BLaER1 treated with 17β-estradiol and CSF1 and Interleukin-3, amounts not matched to agents 10 nM and 100 nM (cell line): ENCODE measurements at regions not wholly inside any gene's neighbourhood (a gene's known extent, or its start where the extent isn't known, plus 50 kb on each side); places are given as distances from the start of the nearest gene placed in this dataset.

Experiments used
- H3K27ac ChIP-seq, 11 experiments: shearing (Covaris generic); formaldehyde crosslinking; 2 replicates each; pipeline ENCODE4 v1.8.1; 2022
- H3K27me3 ChIP-seq, 11 experiments: shearing (Covaris generic); formaldehyde crosslinking; 2 replicates each; pipeline ENCODE4 v1.8.1; 2022
- H3K36me3 ChIP-seq, 11 experiments: shearing (Covaris generic); formaldehyde crosslinking; 2 replicates each; pipeline ENCODE4 v1.8.1; 2022
- H3K4me1 ChIP-seq, 10 experiments: shearing (Covaris generic); formaldehyde crosslinking; 2 replicates each; pipeline ENCODE4 v1.8.1; 2022
- H3K4me2 ChIP-seq, 11 experiments: shearing (Covaris generic); formaldehyde crosslinking; 2 replicates each; pipeline ENCODE4 v1.8.1; 2022
- H3K4me3 ChIP-seq, 10 experiments: shearing (Covaris generic); formaldehyde crosslinking; 2 replicates each; pipeline ENCODE4 v1.8.1; 2022
- H3K9ac ChIP-seq, 11 experiments: shearing (Covaris generic); formaldehyde crosslinking; 2 replicates each; pipeline ENCODE4 v1.8.1; 2022
- H3K9me3 ChIP-seq, 11 experiments: shearing (Covaris generic); formaldehyde crosslinking; replicated peaks in 1 of 11; 2 replicates each; pipeline ENCODE4 v1.8.1; 2022
- H4K20me1 ChIP-seq, 11 experiments: shearing (Covaris generic); formaldehyde crosslinking; 2 replicates each; pipeline ENCODE4 v1.8.1; 2022
- Cebpa-rat ChIP-seq, 11 experiments: shearing (Covaris generic); IDR thresholded peaks; 2 replicates each; pipeline ENCODE4 v1.8.1; 2022

- Histone ChIP-seq H4K20me1 (no peaks in the 10 kb centered on the region), H3K27ac (no peak overlapping the region), H3K27me3 (no peaks in the 10 kb centered on the region), H3K4me3 (no peak overlapping the region), H3K9ac (no peak overlapping the region), H3K9me3 (no peaks in the 10 kb centered on the region), H3K4me2 (no peak overlapping the region), H3K36me3 (no peaks in the 10 kb centered on the region), H3K4me1 (no peaks in the 10 kb centered on the region)
- no peak for TF ChIP-seq Cebpa-rat (IDR thresholded peaks at IDR 0.05)
Measured at GRCh38 chr6:120966321-120966720, 368.0 kb downstream of the TBC1D32 start.

GRCh38 chr6:120965814-120966213 lies 368.5 kb downstream of the TBC1D32 start:
- no peaks in the 10 kb centered on the region for H3K27me3 ChIP-seq
- no peaks in the 10 kb centered on the region for H3K36me3 ChIP-seq
- H4K20me1 ChIP-seq: no peaks in the 10 kb centered on the region
- H3K4me3 ChIP-seq: no peak overlapping the region
- H3K4me1 ChIP-seq: no peaks in the 10 kb centered on the region
- H3K9ac ChIP-seq: no peak overlapping the region
- no peak overlapping the region for H3K27ac ChIP-seq
- no peaks in the 10 kb centered on the region for H3K9me3 ChIP-seq
- TF ChIP-seq Cebpa-rat (IDR thresholded peaks at IDR 0.05): no peak
- no peak overlapping the region for H3K4me2 ChIP-seq

GRCh38 chr6:120960761-120961160 lies 373.5 kb downstream of the TBC1D32 start:
- Histone ChIP-seq H3K4me1 (no peaks in the 10 kb centered on the region), H3K9ac (no peak overlapping the region), H3K36me3 (no peaks in the 10 kb centered on the region), H4K20me1 (no peaks in the 10 kb centered on the region), H3K4me3 (no peak overlapping the region), H3K9me3 (no peaks in the 10 kb centered on the region), H3K4me2 (no peak overlapping the region), H3K27ac (no peak overlapping the region), H3K27me3 (no peaks in the 10 kb centered on the region)
- no peak for TF ChIP-seq Cebpa-rat (IDR thresholded peaks at IDR 0.05)

GRCh38 chr6:120954111-120954510 lies 380.2 kb downstream of the TBC1D32 start:
- H3K4me1 ChIP-seq: no peaks in the 10 kb centered on the region
- H3K36me3 ChIP-seq: no peaks in the 10 kb centered on the region

GRCh38 chr6:120951258-120951657 lies 383.0 kb downstream of the TBC1D32 start:
- no peaks in the 10 kb centered on the region for H3K9me3 ChIP-seq
- no peak overlapping the region for H3K27ac ChIP-seq
- TF ChIP-seq Cebpa-rat (IDR thresholded peaks at IDR 0.05): no peak
- H3K9ac ChIP-seq: no peak overlapping the region
- H3K4me2 ChIP-seq: no peak overlapping the region
- H3K27me3 ChIP-seq: no peaks in the 10 kb centered on the region
- no peaks in the 10 kb centered on the region for H3K4me1 ChIP-seq
- no peak overlapping the region for H3K4me3 ChIP-seq
- no peaks in the 10 kb centered on the region for H3K36me3 ChIP-seq
- no peaks in the 10 kb centered on the region for H4K20me1 ChIP-seq

More at GRCh38 chr6:120954111-120954510, 380.2 kb downstream of the TBC1D32 start:
- Histone ChIP-seq H3K27ac (no peak overlapping the region), H3K9me3 (no peaks in the 10 kb centered on the region), H3K27me3 (no peaks in the 10 kb centered on the region), H3K9ac (no peak overlapping the region), H3K4me3 (no peak overlapping the region), H4K20me1 (no peaks in the 10 kb centered on the region), H3K4me2 (no peak overlapping the region)
- TF ChIP-seq Cebpa-rat (IDR thresholded peaks at IDR 0.05): no peak

- Histone ChIP-seq H3K4me2 (no peak overlapping the region), H3K4me3 (no peak overlapping the region), H3K4me1 (no peaks in the 10 kb centered on the region), H3K27ac (no peak overlapping the region), H3K36me3 (no peaks in the 10 kb centered on the region), H3K9ac (no peak overlapping the region), H4K20me1 (no peaks in the 10 kb centered on the region), H3K9me3 (no peaks in the 10 kb centered on the region), H3K27me3 (no peaks in the 10 kb centered on the region)
- no peak for TF ChIP-seq Cebpa-rat (IDR thresholded peaks at IDR 0.05)
Measured at GRCh38 chr6:120947111-120947510, 387.2 kb downstream of the TBC1D32 start.

GRCh38 chr6:120945905-120946594 lies 388.2 kb downstream of the TBC1D32 start:
- H3K36me3 ChIP-seq: no peaks in the 10 kb centered on the region
- H3K4me1 ChIP-seq: no peaks in the 10 kb centered on the region

GRCh38 chr6:120938876-120939472 lies 395.3 kb downstream of the TBC1D32 start:
- Histone ChIP-seq H3K4me1 (peaks cover 0 to 13% (median 0%) of the 10 kb centered on the region in 10 experiments; a peak in 8 of 20 replicates), H3K4me2 (peak overlapping the region in 4 of 11 experiments; percentile 8 to 53 (median 21); a peak in 3 of 22 replicates), H3K9me3 (no peaks in the 10 kb centered on the region), H3K4me3 (no peak overlapping the region), H4K20me1 (no peaks in the 10 kb centered on the region), H3K36me3 (no peaks in the 10 kb centered on the region), H3K9ac (no peak overlapping the region), H3K27me3 (no peaks in the 10 kb centered on the region), H3K27ac (peak overlapping the region in 2 of 11 experiments; percentile 27 to 54; a peak in 1 of 22 replicates)
- TF ChIP-seq Cebpa-rat (IDR thresholded peaks at IDR 0.05): no peak

More at GRCh38 chr6:120945905-120946594, 388.2 kb downstream of the TBC1D32 start:
- H3K27me3 ChIP-seq: no peaks in the 10 kb centered on the region
- H4K20me1 ChIP-seq: no peaks in the 10 kb centered on the region
- H3K9ac ChIP-seq: no peak overlapping the region
- TF ChIP-seq Cebpa-rat (IDR thresholded peaks at IDR 0.05): no peak
- no peak overlapping the region for H3K4me2 ChIP-seq
- H3K9me3 ChIP-seq: no peaks in the 10 kb centered on the region
- H3K27ac ChIP-seq: no peak overlapping the region
- no peak overlapping the region for H3K4me3 ChIP-seq

GRCh38 chr6:120938164-120938875 lies 396.0 kb downstream of the TBC1D32 start:
- Histone ChIP-seq H3K4me3 (no peak overlapping the region), H3K9ac (no peak overlapping the region)

More at GRCh38 chr6:120938164-120938875, 396.0 kb downstream of the TBC1D32 start:
- H3K36me3 ChIP-seq: no peaks in the 10 kb centered on the region
- H4K20me1 ChIP-seq: no peaks in the 10 kb centered on the region
- 0 out of 22 replicates have a peak overlapping the region, but pooled peaks of 1 of the 11 experiments have one; percentile 53 for H3K4me2 ChIP-seq
- H3K27me3 ChIP-seq: no peaks in the 10 kb centered on the region
- peak overlapping the region in 2 of 11 experiments; percentile 27 to 54; a peak in 1 of 22 replicates for H3K27ac ChIP-seq
- H3K4me1 ChIP-seq: peaks cover 0 to 13% (median 0%) of the 10 kb centered on the region in 10 experiments; a peak in 8 of 20 replicates
- H3K9me3 ChIP-seq: no peaks in the 10 kb centered on the region
- no peak for TF ChIP-seq Cebpa-rat (IDR thresholded peaks at IDR 0.05)
